ENCODE measurements at regions not wholly inside any gene's neighbourhood (a gene's known extent, or its start where the extent isn't known, plus 50 kb on each side); places are given as distances from the start of the nearest gene placed in this dataset.

GRCh38 chr6:81813305-81813704, 60.8 kb upstream of the TENT5A start:
- TF ChIP-seq CTCF (IDR thresholded peaks at IDR 0.05) = no peak
- no peaks in the 10 kb centered on the region for H3K27me3 ChIP-seq (ENCODE audit: control insufficient read depth, insufficient read depth, low read length)
- H3K4me3 Mint-ChIP-seq = no peak overlapping the region
- no peaks in the 10 kb centered on the region for H3K9me3 ChIP-seq (ENCODE audit: control insufficient read depth, insufficient read depth, low read length)
- H3K27ac ChIP-seq (ENCODE audit: low read length) = no peak overlapping the region
- H3K27ac Mint-ChIP-seq = no peak overlapping the region
- intact Hi-C loops (cut with micrococcal nuclease) = no loop called here
- H3K36me3 ChIP-seq (ENCODE audit: control insufficient read depth, insufficient read depth, low read length) = no peaks in the 10 kb centered on the region
- ATAC-seq = no peak
- no peaks in the 10 kb centered on the region for H3K4me1 ChIP-seq (ENCODE audit: control insufficient read depth, insufficient read depth, low read length)
- no peaks in the 10 kb centered on the region for H3K36me3 Mint-ChIP-seq
- no peak for DNase-seq
- no peaks in the 10 kb centered on the region for H3K9me3 Mint-ChIP-seq
- H3K4me3 ChIP-seq (ENCODE audit: low read length) = no peak overlapping the region
- H3K4me1 Mint-ChIP-seq = peaks cover 0 to 8% of the 10 kb centered on the region in 2 donors
- peaks cover 3 to 5% of the 10 kb centered on the region in 2 donors for H3K27me3 Mint-ChIP-seq (ENCODE audit: low read depth in 2 of 2)

- Mint-ChIP-seq H3K4me1 (peaks cover 0 to 6% of the 10 kb centered on the region in 2 donors), H3K27ac (no peak overlapping the region), H3K4me3 (no peak overlapping the region), H3K9me3 (no peaks in the 10 kb centered on the region), H3K27me3 (ENCODE audit: low read depth in 2 of 2) (peaks cover 3 to 5% of the 10 kb centered on the region in 2 donors), H3K36me3 (no peaks in the 10 kb centered on the region)
- H3K4me3 ChIP-seq (ENCODE audit: low read length) = no peak overlapping the region
- no peaks in the 10 kb centered on the region for H3K36me3 ChIP-seq (ENCODE audit: control insufficient read depth, insufficient read depth, low read length)
- no peaks in the 10 kb centered on the region for H3K9me3 ChIP-seq (ENCODE audit: control insufficient read depth, insufficient read depth, low read length)
- TF ChIP-seq CTCF (IDR thresholded peaks at IDR 0.05) = no peak
- no peak overlapping the region for H3K27ac ChIP-seq (ENCODE audit: low read length)
- ATAC-seq (no peak), DNase-seq (no peak)
- no peaks in the 10 kb centered on the region for H3K4me1 ChIP-seq (ENCODE audit: control insufficient read depth, insufficient read depth, low read length)
- 8% methylated on average over 4 of the region's 4 CpGs for WGBS (ENCODE audit: insufficient coverage)
- H3K27me3 ChIP-seq (ENCODE audit: control insufficient read depth, insufficient read depth, low read length) = no peaks in the 10 kb centered on the region
- intact Hi-C loops (cut with micrococcal nuclease) = no loop called here
These were observed 59.9 kb upstream of the TENT5A start for GRCh38 chr6:81812401-81812800.

GRCh38 chr6:81808851-81809570, 56.5 kb upstream of the TENT5A start:
- Histone ChIP-seq H3K27me3 (ENCODE audit: control insufficient read depth, insufficient read depth, low read length) (no peaks in the 10 kb centered on the region), H3K9me3 (ENCODE audit: control insufficient read depth, insufficient read depth, low read length) (no peaks in the 10 kb centered on the region), H3K4me3 (ENCODE audit: low read length) (no peak overlapping the region), H3K36me3 (ENCODE audit: control insufficient read depth, insufficient read depth, low read length) (no peaks in the 10 kb centered on the region), H3K27ac (ENCODE audit: low read length) (peak overlapping the region; percentile 43), H3K4me1 (ENCODE audit: control insufficient read depth, insufficient read depth, low read length) (no peaks in the 10 kb centered on the region)
- H3K27ac Mint-ChIP-seq = no peak overlapping the region
- H3K4me3 Mint-ChIP-seq = no peak overlapping the region
- intact Hi-C loops (cut with micrococcal nuclease) = no loop called here
- peaks cover 0 to 6% of the 10 kb centered on the region in 2 donors for H3K4me1 Mint-ChIP-seq
- DNase-seq = no peak
- no peak for ATAC-seq
- H3K36me3 Mint-ChIP-seq = no peaks in the 10 kb centered on the region
- no peak for TF ChIP-seq CTCF (IDR thresholded peaks at IDR 0.05)
- H3K27me3 Mint-ChIP-seq (ENCODE audit: low read depth in 2 of 2) = peaks cover 3 to 5% of the 10 kb centered on the region in 2 donors
- H3K9me3 Mint-ChIP-seq = no peaks in the 10 kb centered on the region
- 27% methylated on average over 4 of the region's 6 CpGs for WGBS (ENCODE audit: insufficient coverage)
